GM23248 (cell line): ENCODE measurements at regions not wholly inside any gene's neighbourhood (a gene's known extent, or its start where the extent isn't known, plus 50 kb on each side); places are given as distances from the start of the nearest gene placed in this dataset.

Experiments
- EZH2 ChIP-seq: fragments of 200-600 bp; sonication (generic); IDR thresholded peaks from 2 replicates; pipeline ENCODE4 v1.6.1; 2018; ENCODE audit warnings: antibody characterized with exemption, mild to moderate bottlenecking; ENCODE audit not compliant: insufficient read depth, poor library complexity, severe bottlenecking
- EZH2phosphoT487 ChIP-seq: fragments of 200-600 bp; sonication (generic); IDR thresholded peaks from 2 replicates; pipeline ENCODE4 v1.6.1; 2018; ENCODE audit warnings: antibody characterized with exemption, moderate library complexity, mild to moderate bottlenecking, low read depth; ENCODE audit not compliant: insufficient read depth

GRCh38 chr10:118213436-118213835 lies 128.7 kb downstream of the FAM204A start:
- no peak for TF ChIP-seq EZH2
- TF ChIP-seq EZH2phosphoT487: no peak
